WTC11 (cell line): ENCODE measurements at regions not wholly inside any gene's neighbourhood (a gene's known extent, or its start where the extent isn't known, plus 50 kb on each side); places are given as distances from the start of the nearest gene placed in this dataset.
"Not testable (repeated sequence)": the region's sequence is repeated elsewhere in the genome, so short reads cannot be mapped to it uniquely, and the experiment has no call there.

Experiments used
- ATAC-seq: fragments of 200-7000 bp; cut with Tn5 transposase; 2 replicates; pipeline ENCODE4 v1.10.0; 2021; ENCODE audit warnings: mild to moderate bottlenecking, moderate library complexity
- CTCF ChIA-PET: fragments of 300-600 bp; sonication (Branson Sonifier 250); formaldehyde crosslinking; loops from one replicate; lab custom pipeline; 2021; ENCODE audit warnings: antibody characterized with exemption; lab: Charles Lee
- POLR2A ChIA-PET: fragments of 350-600 bp; sonication (Branson Sonifier 250); formaldehyde crosslinking; loops from one replicate; lab custom pipeline; 2021; ENCODE audit warnings: antibody characterized with exemption; lab: Charles Lee
- DNase-seq: peaks from one replicate; pipeline ENCODE4 v3.0.0; 2021; ENCODE audit warnings: low spot score
- H3K27ac Mint-ChIP-seq: 2 replicates; pipeline ENCODE4 v1.8.0; 2021; ENCODE audit warnings: mixed read lengths
- H3K27me3 Mint-ChIP-seq: 2 replicates; pipeline ENCODE4 v1.8.0; 2021; ENCODE audit warnings: low read depth, mild to moderate bottlenecking, moderate library complexity, mixed read lengths
- H3K36me3 Mint-ChIP-seq: 2 replicates; pipeline ENCODE4 v1.8.0; 2021; ENCODE audit warnings: mixed read lengths
- H3K4me1 Mint-ChIP-seq: 2 replicates; pipeline ENCODE4 v1.8.0; 2022; ENCODE audit warnings: mixed read lengths
- H3K4me3 Mint-ChIP-seq: 2 replicates; pipeline ENCODE4 v1.8.0; 2021; ENCODE audit warnings: mild to moderate bottlenecking, moderate library complexity, mixed read lengths
- H3K9me3 Mint-ChIP-seq: 2 replicates; pipeline ENCODE4 v1.8.0; 2021; ENCODE audit warnings: mixed read lengths
- CBFB ChIP-seq: sonication (generic); formaldehyde crosslinking; IDR thresholded peaks from 2 replicates; pipeline ENCODE4 v1.8.1; 2022; ENCODE audit warnings: mild to moderate bottlenecking, low read depth, missing genetic modification reagents
- GABPB1 ChIP-seq: sonication (generic); formaldehyde crosslinking; IDR thresholded peaks from 2 replicates; pipeline ENCODE4 v1.8.1; 2023; ENCODE audit warnings: mild to moderate bottlenecking, missing genetic modification reagents
- GRHL2 ChIP-seq: fragments of 250-450 bp; sonication (Bioruptor Pico); IDR thresholded peaks from 2 replicates; pipeline ENCODE4 v1.8.0; 2022; ENCODE audit warnings: mild to moderate bottlenecking, moderate library complexity; ENCODE audit not compliant: insufficient replicate concordance, severe bottlenecking
- JUN ChIP-seq: sonication (generic); formaldehyde crosslinking; IDR thresholded peaks from 2 replicates; pipeline ENCODE4 v1.8.0; 2023; ENCODE audit warnings: mild to moderate bottlenecking, missing genetic modification reagents
- KAT7 ChIP-seq: sonication (generic); formaldehyde crosslinking; IDR thresholded peaks from 2 replicates; pipeline ENCODE4 v1.8.1; 2023; ENCODE audit warnings: missing genetic modification reagents, mild to moderate bottlenecking, borderline replicate concordance
- MXD4 ChIP-seq: fragments of 250-450 bp; sonication (Bioruptor Pico); IDR thresholded peaks from 2 replicates; pipeline ENCODE4 v1.8.0; 2021; ENCODE audit warnings: mild to moderate bottlenecking, moderate library complexity, borderline replicate concordance
- MYBL2 ChIP-seq: sonication (generic); formaldehyde crosslinking; IDR thresholded peaks from 2 replicates; pipeline ENCODE4 v1.8.1; 2023; ENCODE audit warnings: mild to moderate bottlenecking, moderate library complexity, missing genetic modification reagents
- ZNF138 ChIP-seq: sonication (generic); formaldehyde crosslinking; conservative IDR thresholded peaks from 2 replicates; pipeline ENCODE4 v1.8.1; 2022; ENCODE audit warnings: mild to moderate bottlenecking, moderate library complexity, missing genetic modification reagents
- ZNF219 ChIP-seq: sonication (generic); formaldehyde crosslinking; IDR thresholded peaks from 2 replicates; pipeline ENCODE4 v1.8.0; 2023; ENCODE audit warnings: missing genetic modification reagents, mild to moderate bottlenecking, borderline replicate concordance
- ZNF671 ChIP-seq: fragments of 250-450 bp; sonication (Bioruptor Pico); IDR thresholded peaks from 2 replicates; pipeline ENCODE4 v1.8.0; 2021; ENCODE audit warnings: mild to moderate bottlenecking
- TF ChIP-seq, protein P1 (sequence below): fragments of 250-450 bp; sonication (Bioruptor Pico); IDR thresholded peaks from 2 replicates; pipeline ENCODE4 v1.8.0; 2021; ENCODE audit warnings: mild to moderate bottlenecking
- TF ChIP-seq, protein P2 (sequence below): fragments of 250-450 bp; sonication (Bioruptor Pico); conservative IDR thresholded peaks from 2 replicates; pipeline ENCODE4 v1.9.0; 2021; ENCODE audit warnings: mild to moderate bottlenecking
- TF ChIP-seq, protein P3 (sequence below): fragments of 250-450 bp; sonication (Bioruptor Pico); IDR thresholded peaks from 2 replicates; pipeline ENCODE4 v1.9.0; 2021; ENCODE audit warnings: mild to moderate bottlenecking, borderline replicate concordance
- TF ChIP-seq, protein P4 (sequence below): sonication (generic); formaldehyde crosslinking; IDR thresholded peaks from 2 replicates; pipeline ENCODE4 v1.8.0; 2022; ENCODE audit warnings: mild to moderate bottlenecking, missing genetic modification reagents

DNA sequence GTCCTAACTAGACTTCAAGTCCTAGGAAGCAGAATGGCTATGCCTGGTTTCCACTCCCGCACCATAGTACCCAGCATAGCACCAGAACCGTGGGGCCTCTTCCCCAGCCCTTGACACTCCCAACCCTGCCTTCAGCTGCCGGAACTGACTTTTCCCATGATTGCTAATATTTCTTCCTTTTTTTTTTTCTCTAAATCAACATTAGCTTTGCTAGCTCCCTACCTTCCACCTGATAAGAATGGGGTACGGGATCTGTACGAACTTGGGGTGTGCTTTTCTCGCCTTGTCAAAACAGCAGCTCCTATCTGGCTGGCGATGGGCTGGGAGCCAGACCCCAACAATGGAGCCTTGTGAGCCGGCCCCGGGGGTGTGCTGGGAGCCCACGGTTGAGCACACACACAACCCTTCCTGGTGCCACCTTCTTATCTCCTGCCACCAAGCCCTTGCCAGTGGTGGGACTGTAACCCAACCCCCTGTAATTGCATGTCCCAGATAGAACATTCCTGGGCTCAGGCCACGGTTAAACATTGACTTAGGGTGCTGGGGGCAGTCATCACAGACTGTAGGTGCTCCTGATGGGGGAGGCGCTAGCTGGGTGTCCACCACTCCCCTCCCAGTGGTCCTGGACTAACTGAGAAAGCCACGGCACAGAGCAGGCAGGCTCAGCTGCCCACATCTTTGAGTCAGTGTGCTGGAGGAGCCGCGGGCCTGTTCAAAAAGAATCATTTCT is 213.0 kb upstream of the HAAO start:
- POLR2A ChIA-PET, result interaction anchor here (1.0 kb wide), 1 partner anchor 28 kb away, joined by 3 read pairs; no protein-coding TSS in a partner anchor
- CTCF ChIA-PET, result interaction anchor here (0.8 to 1.1 kb wide), 4 partner anchors 8 to 177 kb away, joined by 3 to 4 read pairs (median 3); no protein-coding TSS in a partner anchor
- Mint-ChIP-seq H3K27ac (no peak overlapping the region), H3K27me3 (no peaks in the 10 kb centered on the region), H3K9me3 (peaks cover 17% of the 10 kb centered on the region), H3K4me3 (no peak overlapping the region)
- TF ChIP-seq JUN, result no peak
- TF ChIP-seq, protein P1, sequence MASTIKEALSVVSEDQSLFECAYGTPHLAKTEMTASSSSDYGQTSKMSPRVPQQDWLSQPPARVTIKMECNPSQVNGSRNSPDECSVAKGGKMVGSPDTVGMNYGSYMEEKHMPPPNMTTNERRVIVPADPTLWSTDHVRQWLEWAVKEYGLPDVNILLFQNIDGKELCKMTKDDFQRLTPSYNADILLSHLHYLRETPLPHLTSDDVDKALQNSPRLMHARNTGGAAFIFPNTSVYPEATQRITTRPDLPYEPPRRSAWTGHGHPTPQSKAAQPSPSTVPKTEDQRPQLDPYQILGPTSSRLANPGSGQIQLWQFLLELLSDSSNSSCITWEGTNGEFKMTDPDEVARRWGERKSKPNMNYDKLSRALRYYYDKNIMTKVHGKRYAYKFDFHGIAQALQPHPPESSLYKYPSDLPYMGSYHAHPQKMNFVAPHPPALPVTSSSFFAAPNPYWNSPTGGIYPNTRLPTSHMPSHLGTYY (CRISPR knock-in tag), result no peak
- TF ChIP-seq MXD4 (CRISPR knock-in tag), result no peak
- TF ChIP-seq GABPB1, result peak; percentile 79; the same call in 1 of the 2 replicates
- TF ChIP-seq, all 79 proteins: peak for 1
- Mint-ChIP-seq H3K4me1 (peaks cover 7% of the 10 kb centered on the region), H3K36me3 (peaks cover 5% of the 10 kb centered on the region; the same call in 1 of the 2 replicates)
- DNase-seq, result no peak
- no peak; the same call in 1 of the 2 replicates for ATAC-seq

DNA sequence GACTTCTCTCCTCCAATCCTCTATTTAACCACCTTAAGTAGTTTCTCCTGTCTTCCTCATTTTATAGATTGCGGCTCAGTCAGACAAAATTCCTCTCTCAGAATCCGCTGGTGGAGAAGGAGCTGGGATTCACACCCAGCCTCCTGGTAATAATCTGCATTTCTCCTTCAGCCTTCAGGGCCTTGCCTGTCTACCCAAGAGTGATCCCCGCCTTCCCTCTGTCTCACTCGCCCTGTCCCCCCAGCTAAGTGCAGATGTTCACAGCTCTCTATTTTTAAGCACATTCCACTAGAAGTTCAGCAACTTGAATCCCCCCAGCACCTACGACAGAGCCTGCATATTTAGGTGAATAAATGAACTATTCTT is 212.5 kb upstream of the HAAO start:
- Mint-ChIP-seq H3K27ac (no peak overlapping the region), H3K4me3 (no peak overlapping the region), H3K4me1 (peaks cover 7% of the 10 kb centered on the region), H3K27me3 (no peaks in the 10 kb centered on the region), H3K36me3 (peaks cover 5% of the 10 kb centered on the region; the same call in 1 of the 2 replicates), H3K9me3 (peaks cover 17% of the 10 kb centered on the region)
- DNase-seq, result no peak
- ChIA-PET CTCF (interaction anchor here (0.8 to 1.1 kb wide), 4 partner anchors 8 to 192 kb away, joined by 3 to 4 read pairs (median 3); no protein-coding TSS in a partner anchor), POLR2A (interaction anchor here (0.6 to 1.0 kb wide), 2 partner anchors 11 to 27 kb away, joined by 3 read pairs; no protein-coding TSS in a partner anchor)
- TF ChIP-seq ZNF219, result no peak
- TF ChIP-seq, protein P2, sequence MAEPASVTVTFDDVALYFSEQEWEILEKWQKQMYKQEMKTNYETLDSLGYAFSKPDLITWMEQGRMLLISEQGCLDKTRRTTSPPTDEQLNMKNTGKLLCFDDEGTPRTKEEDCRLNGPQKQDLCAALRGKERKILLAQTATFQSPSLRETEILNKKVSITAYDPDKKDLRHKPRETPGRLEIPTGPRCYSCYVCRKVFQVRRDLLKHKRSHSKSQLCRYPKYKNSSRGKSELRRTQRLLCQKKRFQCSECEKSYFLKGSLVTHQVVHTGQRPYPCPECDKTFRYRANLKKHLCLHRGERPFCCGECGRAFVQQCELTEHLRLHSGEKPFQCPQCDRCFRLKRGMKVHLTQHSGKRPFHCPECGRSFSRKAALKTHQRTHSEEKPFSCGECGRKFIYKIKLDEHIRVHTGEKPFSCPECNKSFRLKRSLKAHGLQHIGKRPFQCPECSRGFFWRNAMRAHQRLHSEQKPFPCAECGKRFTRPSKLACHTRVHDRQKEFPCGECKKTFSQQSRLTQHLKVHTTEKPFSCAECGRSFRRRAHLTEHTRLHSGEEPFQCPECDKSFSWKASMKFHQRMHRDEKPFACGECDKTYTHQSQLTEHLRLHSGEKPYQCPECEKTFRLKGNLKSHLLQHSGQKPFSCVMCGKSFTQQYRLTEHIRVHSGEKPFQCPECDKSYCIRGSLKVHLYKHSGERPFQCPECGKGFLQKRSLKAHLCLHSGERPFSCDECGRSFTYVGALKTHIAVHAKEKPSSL, result no peak
- no peak for TF ChIP-seq CBFB (CRISPR knock-in tag)
- no peak for ATAC-seq

DNA sequence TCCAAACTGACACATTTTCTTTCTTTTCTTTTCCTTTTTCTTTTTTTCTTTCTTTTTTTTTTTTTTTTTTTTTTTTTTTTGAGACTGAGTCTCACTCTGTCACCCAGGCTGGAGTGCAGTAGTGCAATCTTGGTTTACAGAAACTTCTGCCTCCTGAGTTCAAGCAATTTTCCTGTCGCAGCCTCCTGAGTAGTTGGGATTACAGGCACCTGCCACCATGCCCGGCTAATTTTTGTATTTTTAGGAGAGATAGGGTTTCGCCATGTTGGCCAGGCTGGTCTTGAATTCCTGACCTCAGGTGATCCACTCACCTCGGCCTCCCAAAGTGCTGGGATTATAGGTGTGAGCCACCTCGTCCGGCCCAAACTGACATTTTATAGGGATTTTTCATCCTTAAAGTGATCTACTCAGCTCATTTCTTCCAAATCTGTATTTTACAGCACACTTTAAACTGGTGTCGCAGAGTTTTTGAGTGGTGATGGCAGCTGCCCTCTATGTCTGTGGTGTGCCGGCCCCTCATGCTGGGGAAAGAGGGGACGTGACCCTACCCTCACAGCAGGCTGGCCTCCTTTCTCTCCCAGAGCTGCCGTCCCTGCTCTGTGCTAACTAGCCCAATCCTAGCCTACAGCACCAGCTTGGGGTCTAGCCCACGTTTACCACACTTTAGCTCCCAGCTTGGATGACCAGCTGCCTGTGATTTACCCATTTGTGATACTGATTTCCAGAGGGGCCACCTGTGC is 211.9 kb upstream of the HAAO start:
- not testable (repeated sequence) for H3K4me1 Mint-ChIP-seq, H3K27me3 Mint-ChIP-seq, H3K27ac Mint-ChIP-seq, H3K4me3 Mint-ChIP-seq, DNase-seq, H3K36me3 Mint-ChIP-seq
- POLR2A ChIA-PET, result interaction anchor here (0.6 kb wide), 1 partner anchor 12 kb away, joined by 3 read pairs; no protein-coding TSS in a partner anchor
- peaks cover 17% of the 10 kb centered on the region for H3K9me3 Mint-ChIP-seq
- ATAC-seq, result peak; percentile 46
- CTCF ChIA-PET, result interaction anchor here (0.8 to 2.0 kb wide), 5 partner anchors 9 to 191 kb away, joined by 3 to 8 read pairs (median 3); no protein-coding TSS in a partner anchor

DNA sequence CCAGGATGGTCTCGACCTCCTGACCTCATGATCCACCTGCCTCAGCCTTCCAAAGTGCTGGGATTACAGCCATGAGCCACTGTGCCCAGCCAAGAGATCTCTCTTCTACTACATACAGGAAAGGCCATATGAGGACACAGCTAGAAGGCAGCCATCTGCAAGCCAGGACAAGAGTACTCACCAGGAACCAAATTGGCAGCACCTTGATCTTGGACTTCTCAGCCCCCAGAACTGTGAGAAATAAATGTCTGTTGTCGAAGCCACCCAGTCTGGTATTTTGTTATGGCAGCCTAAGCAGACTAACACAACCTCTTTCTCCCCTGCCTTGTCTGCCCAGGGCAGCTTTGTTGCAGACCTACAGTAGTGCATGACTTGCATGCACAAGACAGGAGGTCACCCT is 211.3 kb upstream of the HAAO start:
- Mint-ChIP-seq H3K36me3 (peaks cover 5% of the 10 kb centered on the region; the same call in 1 of the 2 replicates), H3K27ac (no peak overlapping the region), H3K27me3 (no peaks in the 10 kb centered on the region), H3K9me3 (peaks cover 14% of the 10 kb centered on the region), H3K4me1 (peaks cover 7% of the 10 kb centered on the region), H3K4me3 (no peak overlapping the region)
- DNase-seq (no peak), ATAC-seq (no peak)
- POLR2A ChIA-PET, result no interaction called here
- CTCF ChIA-PET, result interaction anchor here (1.0 to 2.0 kb wide), 4 partner anchors 21 to 191 kb away, joined by 3 to 8 read pairs (median 4); no protein-coding TSS in a partner anchor
- TF ChIP-seq MYBL2 (CRISPR knock-in tag) (no peak), ZNF671 (no peak), GRHL2 (no peak), KAT7 (CRISPR knock-in tag) (no peak), ZNF138 (CRISPR knock-in tag) (no peak)
- TF ChIP-seq, protein P3, sequence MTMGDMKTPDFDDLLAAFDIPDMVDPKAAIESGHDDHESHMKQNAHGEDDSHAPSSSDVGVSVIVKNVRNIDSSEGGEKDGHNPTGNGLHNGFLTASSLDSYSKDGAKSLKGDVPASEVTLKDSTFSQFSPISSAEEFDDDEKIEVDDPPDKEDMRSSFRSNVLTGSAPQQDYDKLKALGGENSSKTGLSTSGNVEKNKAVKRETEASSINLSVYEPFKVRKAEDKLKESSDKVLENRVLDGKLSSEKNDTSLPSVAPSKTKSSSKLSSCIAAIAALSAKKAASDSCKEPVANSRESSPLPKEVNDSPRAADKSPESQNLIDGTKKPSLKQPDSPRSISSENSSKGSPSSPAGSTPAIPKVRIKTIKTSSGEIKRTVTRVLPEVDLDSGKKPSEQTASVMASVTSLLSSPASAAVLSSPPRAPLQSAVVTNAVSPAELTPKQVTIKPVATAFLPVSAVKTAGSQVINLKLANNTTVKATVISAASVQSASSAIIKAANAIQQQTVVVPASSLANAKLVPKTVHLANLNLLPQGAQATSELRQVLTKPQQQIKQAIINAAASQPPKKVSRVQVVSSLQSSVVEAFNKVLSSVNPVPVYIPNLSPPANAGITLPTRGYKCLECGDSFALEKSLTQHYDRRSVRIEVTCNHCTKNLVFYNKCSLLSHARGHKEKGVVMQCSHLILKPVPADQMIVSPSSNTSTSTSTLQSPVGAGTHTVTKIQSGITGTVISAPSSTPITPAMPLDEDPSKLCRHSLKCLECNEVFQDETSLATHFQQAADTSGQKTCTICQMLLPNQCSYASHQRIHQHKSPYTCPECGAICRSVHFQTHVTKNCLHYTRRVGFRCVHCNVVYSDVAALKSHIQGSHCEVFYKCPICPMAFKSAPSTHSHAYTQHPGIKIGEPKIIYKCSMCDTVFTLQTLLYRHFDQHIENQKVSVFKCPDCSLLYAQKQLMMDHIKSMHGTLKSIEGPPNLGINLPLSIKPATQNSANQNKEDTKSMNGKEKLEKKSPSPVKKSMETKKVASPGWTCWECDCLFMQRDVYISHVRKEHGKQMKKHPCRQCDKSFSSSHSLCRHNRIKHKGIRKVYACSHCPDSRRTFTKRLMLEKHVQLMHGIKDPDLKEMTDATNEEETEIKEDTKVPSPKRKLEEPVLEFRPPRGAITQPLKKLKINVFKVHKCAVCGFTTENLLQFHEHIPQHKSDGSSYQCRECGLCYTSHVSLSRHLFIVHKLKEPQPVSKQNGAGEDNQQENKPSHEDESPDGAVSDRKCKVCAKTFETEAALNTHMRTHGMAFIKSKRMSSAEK (CRISPR knock-in tag), result no peak
- TF ChIP-seq, protein P4, sequence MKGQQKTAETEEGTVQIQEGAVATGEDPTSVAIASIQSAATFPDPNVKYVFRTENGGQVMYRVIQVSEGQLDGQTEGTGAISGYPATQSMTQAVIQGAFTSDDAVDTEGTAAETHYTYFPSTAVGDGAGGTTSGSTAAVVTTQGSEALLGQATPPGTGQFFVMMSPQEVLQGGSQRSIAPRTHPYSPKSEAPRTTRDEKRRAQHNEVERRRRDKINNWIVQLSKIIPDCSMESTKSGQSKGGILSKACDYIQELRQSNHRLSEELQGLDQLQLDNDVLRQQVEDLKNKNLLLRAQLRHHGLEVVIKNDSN (CRISPR knock-in tag), result no peak
